GM23338 (cell line): ENCODE measurements at regions not wholly inside any gene's neighbourhood (a gene's known extent, or its start where the extent isn't known, plus 50 kb on each side); places are given as distances from the start of the nearest gene placed in this dataset.

ENCODE experiments used
- ATAC-seq: fragments of 200-7000 bp; cut with Tn5 transposase; 3 replicates; pipeline ENCODE4 v1.9.1; 2020
- DNase-seq: peaks from one replicate; pipeline ENCODE4 v3.0.0-alpha.2; 2015; ENCODE audit warnings: low spot score
- H2AFZ ChIP-seq: fragments of 200-600 bp; sonication (generic); 2 replicates; pipeline ENCODE4 v1.8.0; 2016; ENCODE audit warnings: antibody characterized with exemption, mild to moderate bottlenecking, moderate library complexity
- H3F3A ChIP-seq: fragments of 200-600 bp; sonication (generic); replicated peaks from 2 replicates; pipeline ENCODE4 v1.8.0; 2017; ENCODE audit warnings: antibody characterized with exemption, mixed run types, low read depth
- H3K27ac ChIP-seq: fragments of 200-600 bp; sonication (generic); 2 replicates; pipeline ENCODE4 v1.6.1; 2016; ENCODE audit warnings: low read depth
- H3K27me3 ChIP-seq: fragments of 200-600 bp; sonication (generic); 2 replicates; pipeline ENCODE4 v1.8.0; 2016; ENCODE audit warnings: mild to moderate bottlenecking, mixed run types, moderate library complexity; ENCODE audit not compliant: insufficient read depth
- H3K36me3 ChIP-seq: fragments of 200-600 bp; sonication (generic); 2 replicates; pipeline ENCODE4 v1.8.0; 2016; ENCODE audit warnings: mild to moderate bottlenecking; ENCODE audit not compliant: insufficient read depth
- H3K4me1 ChIP-seq: fragments of 200-600 bp; sonication (generic); 2 replicates; pipeline ENCODE4 v1.8.0; 2016; ENCODE audit warnings: mild to moderate bottlenecking, moderate library complexity; ENCODE audit not compliant: insufficient read depth
- H3K4me2 ChIP-seq: fragments of 200-600 bp; sonication (generic); 2 replicates; pipeline ENCODE4 v1.7.1; 2017; ENCODE audit warnings: mixed run types
- H3K4me3 ChIP-seq: fragments of 200-600 bp; sonication (generic); 2 replicates; pipeline ENCODE4 v1.6.1; 2016; ENCODE audit warnings: mixed run types
- H3K79me2 ChIP-seq: fragments of 200-600 bp; sonication (generic); replicated peaks from 2 replicates; pipeline ENCODE4 v1.8.0; 2017; ENCODE audit warnings: mild to moderate bottlenecking; ENCODE audit not compliant: insufficient read depth
- H3K9me2 ChIP-seq: fragments of 200-600 bp; sonication (generic); 2 replicates; pipeline ENCODE4 v1.8.0; 2017; ENCODE audit not compliant: insufficient read depth
- H4K20me1 ChIP-seq: fragments of 200-600 bp; sonication (generic); replicated peaks from 2 replicates; pipeline ENCODE4 v1.8.0; 2017; ENCODE audit warnings: mild to moderate bottlenecking; ENCODE audit not compliant: insufficient read depth
- H3K27ac Mint-ChIP-seq: 2 replicates; pipeline ENCODE4 v1.8.0; 2020; ENCODE audit warnings: inconsistent platforms, mild to moderate bottlenecking, moderate library complexity, mixed read lengths
- H3K27me3 Mint-ChIP-seq: 3 replicates; pipeline ENCODE4 v1.8.0; 2022; ENCODE audit warnings: low read depth, mild to moderate bottlenecking, moderate library complexity, mixed read lengths, inconsistent platforms; ENCODE audit not compliant: insufficient read depth, poor library complexity
- H3K36me3 Mint-ChIP-seq: 3 replicates; pipeline ENCODE4 v1.8.0; 2021; ENCODE audit warnings: low read depth, mild to moderate bottlenecking, inconsistent platforms, moderate library complexity, mixed read lengths
- H3K4me1 Mint-ChIP-seq: 3 replicates; pipeline ENCODE4 v1.8.0; 2020; ENCODE audit warnings: mild to moderate bottlenecking, inconsistent platforms, mixed read lengths
- H3K4me3 Mint-ChIP-seq: 3 replicates; pipeline ENCODE4 v1.8.0; 2021; ENCODE audit warnings: moderate library complexity, mild to moderate bottlenecking, inconsistent platforms, mixed read lengths
- H3K9me3 Mint-ChIP-seq: 3 replicates; pipeline ENCODE4 v1.8.0; 2020; ENCODE audit warnings: moderate library complexity, mild to moderate bottlenecking, inconsistent platforms, mixed read lengths
- EZH2 ChIP-seq: fragments of 200-600 bp; sonication (generic); IDR thresholded peaks from one replicate; pipeline ENCODE4 v1.8.0; 2017; ENCODE audit warnings: antibody characterized with exemption, mild to moderate bottlenecking, low read depth; ENCODE audit not compliant: unreplicated experiment
- EZH2phosphoT487 ChIP-seq: fragments of 200-600 bp; sonication (generic); IDR thresholded peaks from one replicate; pipeline ENCODE4 v1.8.1; 2018; ENCODE audit warnings: antibody characterized with exemption; ENCODE audit not compliant: unreplicated experiment
- JUNB ChIP-seq: IDR thresholded peaks from one replicate; pipeline ENCODE4 v1.6.1; 2016; ENCODE audit warnings: antibody characterized with exemption; ENCODE audit not compliant: unreplicated experiment
- NANOG ChIP-seq: IDR thresholded peaks from 2 replicates; pipeline ENCODE4 v1.6.1; 2016; ENCODE audit warnings: antibody characterized with exemption, borderline replicate concordance
- POLR2AphosphoS5 ChIP-seq: IDR thresholded peaks from 2 replicates; pipeline ENCODE4 v1.6.1; 2016; ENCODE audit warnings: antibody characterized with exemption, low read depth
- STAT1 ChIP-seq: IDR thresholded peaks from one replicate; pipeline ENCODE4 v1.6.1; 2016; ENCODE audit warnings: antibody characterized with exemption; ENCODE audit not compliant: unreplicated experiment
- ZNF114 ChIP-seq: fragments of 250-450 bp; sonication (Bioruptor Pico); IDR thresholded peaks from 2 replicates; pipeline ENCODE4 v1.5.0; 2020; ENCODE audit warnings: mild to moderate bottlenecking, moderate library complexity
- TF ChIP-seq, protein P1 (sequence below): IDR thresholded peaks from 2 replicates; pipeline ENCODE4 v1.6.1; 2016; ENCODE audit warnings: antibody characterized with exemption
- TF ChIP-seq, protein P2 (sequence below), 2 experiments: fragments of 200-600 bp in 1 of 2; sonication (generic) in 1 of 2; conservative IDR thresholded peaks; 2 replicates each; pipeline versions ENCODE4 v1.5.1 to v1.6.1; 2016 to 2017; ENCODE audit warnings: antibody characterized with exemption in 2 of 2, low read depth in 2 of 2, mild to moderate bottlenecking in 2 of 2, moderate library complexity in 1 of 2
- TF ChIP-seq, protein P3 (sequence below): fragments of 250-450 bp; sonication (Bioruptor Pico); IDR thresholded peaks from 2 replicates; pipeline ENCODE4 v1.5.0; 2020; ENCODE audit warnings: mild to moderate bottlenecking, moderate library complexity
- TF ChIP-seq, protein P4 (sequence below): IDR thresholded peaks from one replicate; pipeline ENCODE4 v1.6.1; 2018; ENCODE audit warnings: antibody characterized with exemption; ENCODE audit not compliant: unreplicated experiment

DNA sequence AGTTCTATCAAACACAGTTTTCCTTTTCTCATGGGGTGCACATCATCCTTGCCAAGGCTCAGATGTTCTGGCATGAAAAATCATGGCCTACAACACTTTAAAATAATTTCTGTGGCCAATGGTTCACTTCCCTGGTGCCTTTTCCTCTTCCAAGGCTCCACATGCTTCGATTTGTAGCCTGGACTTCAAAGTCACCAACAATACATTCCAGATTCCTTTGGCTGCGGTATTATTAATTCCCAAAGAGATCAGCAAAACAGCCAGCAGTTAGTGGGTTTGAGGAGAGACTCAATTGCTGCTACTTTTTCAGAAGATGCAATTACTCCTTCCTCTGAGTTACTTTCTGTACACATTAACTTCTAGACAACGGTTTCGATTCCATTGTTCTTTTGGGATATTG is 80.3 kb upstream of the CCDC80 start:
- TF ChIP-seq, protein P1, sequence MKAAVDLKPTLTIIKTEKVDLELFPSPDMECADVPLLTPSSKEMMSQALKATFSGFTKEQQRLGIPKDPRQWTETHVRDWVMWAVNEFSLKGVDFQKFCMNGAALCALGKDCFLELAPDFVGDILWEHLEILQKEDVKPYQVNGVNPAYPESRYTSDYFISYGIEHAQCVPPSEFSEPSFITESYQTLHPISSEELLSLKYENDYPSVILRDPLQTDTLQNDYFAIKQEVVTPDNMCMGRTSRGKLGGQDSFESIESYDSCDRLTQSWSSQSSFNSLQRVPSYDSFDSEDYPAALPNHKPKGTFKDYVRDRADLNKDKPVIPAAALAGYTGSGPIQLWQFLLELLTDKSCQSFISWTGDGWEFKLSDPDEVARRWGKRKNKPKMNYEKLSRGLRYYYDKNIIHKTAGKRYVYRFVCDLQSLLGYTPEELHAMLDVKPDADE = no peak
- TF ChIP-seq POLR2AphosphoS5 (no peak), EZH2phosphoT487 (no peak), NANOG (no peak), ZNF114 (CRISPR knock-in tag) (no peak), EZH2 (no peak), STAT1 (no peak), JUNB (no peak)
- TF ChIP-seq, protein P2, sequence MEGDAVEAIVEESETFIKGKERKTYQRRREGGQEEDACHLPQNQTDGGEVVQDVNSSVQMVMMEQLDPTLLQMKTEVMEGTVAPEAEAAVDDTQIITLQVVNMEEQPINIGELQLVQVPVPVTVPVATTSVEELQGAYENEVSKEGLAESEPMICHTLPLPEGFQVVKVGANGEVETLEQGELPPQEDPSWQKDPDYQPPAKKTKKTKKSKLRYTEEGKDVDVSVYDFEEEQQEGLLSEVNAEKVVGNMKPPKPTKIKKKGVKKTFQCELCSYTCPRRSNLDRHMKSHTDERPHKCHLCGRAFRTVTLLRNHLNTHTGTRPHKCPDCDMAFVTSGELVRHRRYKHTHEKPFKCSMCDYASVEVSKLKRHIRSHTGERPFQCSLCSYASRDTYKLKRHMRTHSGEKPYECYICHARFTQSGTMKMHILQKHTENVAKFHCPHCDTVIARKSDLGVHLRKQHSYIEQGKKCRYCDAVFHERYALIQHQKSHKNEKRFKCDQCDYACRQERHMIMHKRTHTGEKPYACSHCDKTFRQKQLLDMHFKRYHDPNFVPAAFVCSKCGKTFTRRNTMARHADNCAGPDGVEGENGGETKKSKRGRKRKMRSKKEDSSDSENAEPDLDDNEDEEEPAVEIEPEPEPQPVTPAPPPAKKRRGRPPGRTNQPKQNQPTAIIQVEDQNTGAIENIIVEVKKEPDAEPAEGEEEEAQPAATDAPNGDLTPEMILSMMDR (conservative IDR thresholded peaks at IDR 0.05; ENCODE audit: low read depth in 2 of 2) = no peak
- TF ChIP-seq, protein P3, sequence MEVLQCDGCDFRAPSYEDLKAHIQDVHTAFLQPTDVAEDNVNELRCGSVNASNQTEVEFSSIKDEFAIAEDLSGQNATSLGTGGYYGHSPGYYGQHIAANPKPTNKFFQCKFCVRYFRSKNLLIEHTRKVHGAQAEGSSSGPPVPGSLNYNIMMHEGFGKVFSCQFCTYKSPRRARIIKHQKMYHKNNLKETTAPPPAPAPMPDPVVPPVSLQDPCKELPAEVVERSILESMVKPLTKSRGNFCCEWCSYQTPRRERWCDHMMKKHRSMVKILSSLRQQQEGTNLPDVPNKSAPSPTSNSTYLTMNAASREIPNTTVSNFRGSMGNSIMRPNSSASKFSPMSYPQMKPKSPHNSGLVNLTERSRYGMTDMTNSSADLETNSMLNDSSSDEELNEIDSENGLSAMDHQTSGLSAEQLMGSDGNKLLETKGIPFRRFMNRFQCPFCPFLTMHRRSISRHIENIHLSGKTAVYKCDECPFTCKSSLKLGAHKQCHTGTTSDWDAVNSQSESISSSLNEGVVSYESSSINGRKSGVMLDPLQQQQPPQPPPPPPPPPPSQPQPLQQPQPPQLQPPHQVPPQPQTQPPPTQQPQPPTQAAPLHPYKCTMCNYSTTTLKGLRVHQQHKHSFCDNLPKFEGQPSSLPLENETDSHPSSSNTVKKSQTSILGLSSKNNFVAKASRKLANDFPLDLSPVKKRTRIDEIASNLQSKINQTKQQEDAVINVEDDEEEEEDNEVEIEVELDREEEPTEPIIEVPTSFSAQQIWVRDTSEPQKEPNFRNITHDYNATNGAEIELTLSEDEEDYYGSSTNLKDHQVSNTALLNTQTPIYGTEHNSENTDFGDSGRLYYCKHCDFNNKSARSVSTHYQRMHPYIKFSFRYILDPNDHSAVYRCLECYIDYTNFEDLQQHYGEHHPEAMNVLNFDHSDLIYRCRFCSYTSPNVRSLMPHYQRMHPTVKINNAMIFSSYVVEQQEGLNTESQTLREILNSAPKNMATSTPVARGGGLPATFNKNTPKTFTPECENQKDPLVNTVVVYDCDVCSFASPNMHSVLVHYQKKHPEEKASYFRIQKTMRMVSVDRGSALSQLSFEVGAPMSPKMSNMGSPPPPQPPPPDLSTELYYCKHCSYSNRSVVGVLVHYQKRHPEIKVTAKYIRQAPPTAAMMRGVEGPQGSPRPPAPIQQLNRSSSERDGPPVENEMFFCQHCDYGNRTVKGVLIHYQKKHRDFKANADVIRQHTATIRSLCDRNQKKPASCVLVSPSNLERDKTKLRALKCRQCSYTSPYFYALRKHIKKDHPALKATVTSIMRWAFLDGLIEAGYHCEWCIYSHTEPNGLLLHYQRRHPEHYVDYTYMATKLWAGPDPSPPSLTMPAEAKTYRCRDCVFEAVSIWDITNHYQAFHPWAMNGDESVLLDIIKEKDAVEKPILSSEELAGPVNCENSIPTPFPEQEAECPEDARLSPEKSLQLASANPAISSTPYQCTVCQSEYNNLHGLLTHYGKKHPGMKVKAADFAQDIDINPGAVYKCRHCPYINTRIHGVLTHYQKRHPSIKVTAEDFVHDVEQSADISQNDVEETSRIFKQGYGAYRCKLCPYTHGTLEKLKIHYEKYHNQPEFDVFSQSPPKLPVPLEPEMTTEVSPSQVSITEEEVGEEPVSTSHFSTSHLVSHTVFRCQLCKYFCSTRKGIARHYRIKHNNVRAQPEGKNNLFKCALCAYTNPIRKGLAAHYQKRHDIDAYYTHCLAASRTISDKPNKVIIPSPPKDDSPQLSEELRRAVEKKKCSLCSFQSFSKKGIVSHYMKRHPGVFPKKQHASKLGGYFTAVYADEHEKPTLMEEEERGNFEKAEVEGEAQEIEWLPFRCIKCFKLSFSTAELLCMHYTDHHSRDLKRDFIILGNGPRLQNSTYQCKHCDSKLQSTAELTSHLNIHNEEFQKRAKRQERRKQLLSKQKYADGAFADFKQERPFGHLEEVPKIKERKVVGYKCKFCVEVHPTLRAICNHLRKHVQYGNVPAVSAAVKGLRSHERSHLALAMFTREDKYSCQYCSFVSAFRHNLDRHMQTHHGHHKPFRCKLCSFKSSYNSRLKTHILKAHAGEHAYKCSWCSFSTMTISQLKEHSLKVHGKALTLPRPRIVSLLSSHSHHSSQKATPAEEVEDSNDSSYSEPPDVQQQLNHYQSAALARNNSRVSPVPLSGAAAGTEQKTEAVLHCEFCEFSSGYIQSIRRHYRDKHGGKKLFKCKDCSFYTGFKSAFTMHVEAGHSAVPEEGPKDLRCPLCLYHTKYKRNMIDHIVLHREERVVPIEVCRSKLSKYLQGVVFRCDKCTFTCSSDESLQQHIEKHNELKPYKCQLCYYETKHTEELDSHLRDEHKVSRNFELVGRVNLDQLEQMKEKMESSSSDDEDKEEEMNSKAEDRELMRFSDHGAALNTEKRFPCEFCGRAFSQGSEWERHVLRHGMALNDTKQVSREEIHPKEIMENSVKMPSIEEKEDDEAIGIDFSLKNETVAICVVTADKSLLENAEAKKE (CRISPR knock-in tag) = no peak
- TF ChIP-seq, protein P4, sequence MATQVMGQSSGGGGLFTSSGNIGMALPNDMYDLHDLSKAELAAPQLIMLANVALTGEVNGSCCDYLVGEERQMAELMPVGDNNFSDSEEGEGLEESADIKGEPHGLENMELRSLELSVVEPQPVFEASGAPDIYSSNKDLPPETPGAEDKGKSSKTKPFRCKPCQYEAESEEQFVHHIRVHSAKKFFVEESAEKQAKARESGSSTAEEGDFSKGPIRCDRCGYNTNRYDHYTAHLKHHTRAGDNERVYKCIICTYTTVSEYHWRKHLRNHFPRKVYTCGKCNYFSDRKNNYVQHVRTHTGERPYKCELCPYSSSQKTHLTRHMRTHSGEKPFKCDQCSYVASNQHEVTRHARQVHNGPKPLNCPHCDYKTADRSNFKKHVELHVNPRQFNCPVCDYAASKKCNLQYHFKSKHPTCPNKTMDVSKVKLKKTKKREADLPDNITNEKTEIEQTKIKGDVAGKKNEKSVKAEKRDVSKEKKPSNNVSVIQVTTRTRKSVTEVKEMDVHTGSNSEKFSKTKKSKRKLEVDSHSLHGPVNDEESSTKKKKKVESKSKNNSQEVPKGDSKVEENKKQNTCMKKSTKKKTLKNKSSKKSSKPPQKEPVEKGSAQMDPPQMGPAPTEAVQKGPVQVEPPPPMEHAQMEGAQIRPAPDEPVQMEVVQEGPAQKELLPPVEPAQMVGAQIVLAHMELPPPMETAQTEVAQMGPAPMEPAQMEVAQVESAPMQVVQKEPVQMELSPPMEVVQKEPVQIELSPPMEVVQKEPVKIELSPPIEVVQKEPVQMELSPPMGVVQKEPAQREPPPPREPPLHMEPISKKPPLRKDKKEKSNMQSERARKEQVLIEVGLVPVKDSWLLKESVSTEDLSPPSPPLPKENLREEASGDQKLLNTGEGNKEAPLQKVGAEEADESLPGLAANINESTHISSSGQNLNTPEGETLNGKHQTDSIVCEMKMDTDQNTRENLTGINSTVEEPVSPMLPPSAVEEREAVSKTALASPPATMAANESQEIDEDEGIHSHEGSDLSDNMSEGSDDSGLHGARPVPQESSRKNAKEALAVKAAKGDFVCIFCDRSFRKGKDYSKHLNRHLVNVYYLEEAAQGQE = no peak
- H3K27me3 Mint-ChIP-seq = peaks cover 2% of the 10 kb centered on the region
- H3K4me2 ChIP-seq = no peak overlapping the region
- H3K9me2 ChIP-seq = no peaks in the 10 kb centered on the region
- H3K27me3 ChIP-seq = no peaks in the 10 kb centered on the region
- no peak for DNase-seq
- H4K20me1 ChIP-seq = no peaks in the 10 kb centered on the region
- no peak overlapping the region for H2AFZ ChIP-seq
- no peaks in the 10 kb centered on the region for H3K36me3 ChIP-seq
- no peak overlapping the region for H3K4me3 Mint-ChIP-seq
- no peaks in the 10 kb centered on the region for H3K4me1 Mint-ChIP-seq
- no peak overlapping the region for H3K4me3 ChIP-seq
- ATAC-seq = no peak
- no peaks in the 10 kb centered on the region for H3K4me1 ChIP-seq
- H3F3A ChIP-seq = no peaks in the 10 kb centered on the region
- peaks cover 8% of the 10 kb centered on the region; the same call in 2 of the 3 replicates for H3K36me3 Mint-ChIP-seq
- H3K27ac ChIP-seq = no peak overlapping the region
- peaks cover 20% of the 10 kb centered on the region for H3K9me3 Mint-ChIP-seq
- H3K79me2 ChIP-seq = no peaks in the 10 kb centered on the region
- no peak overlapping the region for H3K27ac Mint-ChIP-seq
